ENCODE measurements at regions not wholly inside any gene's neighbourhood (a gene's known extent, or its start where the extent isn't known, plus 50 kb on each side); places are given as distances from the start of the nearest gene placed in this dataset.

GRCh38 chr11:115869780-115870431, 365.7 kb upstream of the CADM1 start:
- DNase-seq (ENCODE audit: low read depth in 2 of 2), result no peak

- DNase-seq (ENCODE audit: low read depth in 2 of 2), result no peak
Measured at GRCh38 chr11:115869131-115869530, 364.9 kb upstream of the CADM1 start.

- no peak for DNase-seq (ENCODE audit: low read depth in 2 of 2)
Measured at GRCh38 chr11:115860246-115860645, 356.0 kb upstream of the CADM1 start.

- DNase-seq (ENCODE audit: low read depth in 2 of 2), result no peak
Measured at GRCh38 chr11:115848611-115849010, 344.4 kb upstream of the CADM1 start.

- DNase-seq (ENCODE audit: low read depth in 2 of 2), result no peak
Measured at GRCh38 chr11:115848080-115848479, 343.9 kb upstream of the CADM1 start.

- DNase-seq (ENCODE audit: low read depth in 2 of 2), result no peak
Measured at GRCh38 chr11:115845872-115846271, 341.7 kb upstream of the CADM1 start.

GRCh38 chr11:115843685-115844084, 339.5 kb upstream of the CADM1 start:
- DNase-seq (ENCODE audit: low read depth in 2 of 2), result no peak

- no peak for DNase-seq (ENCODE audit: low read depth in 2 of 2)
Measured at GRCh38 chr11:115843111-115843510, 338.9 kb upstream of the CADM1 start.

GRCh38 chr11:115820026-115820425, 315.8 kb upstream of the CADM1 start:
- no peak for DNase-seq (ENCODE audit: low read depth in 2 of 2)

GRCh38 chr11:115819014-115819413, 314.8 kb upstream of the CADM1 start:
- DNase-seq (ENCODE audit: low read depth in 2 of 2), result no peak

GRCh38 chr11:115817844-115818468, 313.7 kb upstream of the CADM1 start:
- DNase-seq (ENCODE audit: low read depth in 2 of 2), result no peak

GRCh38 chr11:115808351-115808940, 304.2 kb upstream of the CADM1 start:
- no peak for DNase-seq (ENCODE audit: low read depth in 2 of 2)

- no peak for DNase-seq (ENCODE audit: low read depth in 2 of 2)
Measured at GRCh38 chr11:115806056-115806455, 301.8 kb upstream of the CADM1 start.

GRCh38 chr11:115803073-115803740, 299.0 kb upstream of the CADM1 start:
- DNase-seq (ENCODE audit: low read depth in 2 of 2), result no peak

- no peak for DNase-seq (ENCODE audit: low read depth in 2 of 2)
Measured at GRCh38 chr11:115802641-115803040, 298.4 kb upstream of the CADM1 start.

GRCh38 chr11:115792903-115793302, 288.7 kb upstream of the CADM1 start:
- no peak for DNase-seq (ENCODE audit: low read depth in 2 of 2)

GRCh38 chr11:115787302-115787701, 283.1 kb upstream of the CADM1 start:
- no peak for DNase-seq (ENCODE audit: low read depth in 2 of 2)

- no peak for DNase-seq (ENCODE audit: low read depth in 2 of 2)
Measured at GRCh38 chr11:115784796-115785521, 280.7 kb upstream of the CADM1 start.

GRCh38 chr11:115780646-115781362, 276.6 kb upstream of the CADM1 start:
- DNase-seq (ENCODE audit: low read depth in 2 of 2), result no peak

- DNase-seq (ENCODE audit: low read depth in 2 of 2), result no peak
Measured at GRCh38 chr11:115778928-115779650, 274.9 kb upstream of the CADM1 start.

- no peak for DNase-seq (ENCODE audit: low read depth in 2 of 2)
Measured at GRCh38 chr11:115776916-115777315, 272.7 kb upstream of the CADM1 start.

Measured in stimulated activated CD4-positive, alpha-beta T cell treated with anti-CD3 and anti-CD28 coated beads, Interleukin-1b, Interleukin-23, amount 100 ng/mL, for 4 hours (primary cell).